WTC11 (cell line): ENCODE measurements at regions not wholly inside any gene's neighbourhood (a gene's known extent, or its start where the extent isn't known, plus 50 kb on each side); places are given as distances from the start of the nearest gene placed in this dataset.

Experiments
- ATAC-seq: fragments of 200-7000 bp; cut with Tn5 transposase; 2 replicates; pipeline ENCODE4 v1.10.0; 2021; ENCODE audit warnings: mild to moderate bottlenecking, moderate library complexity
- CTCF ChIA-PET: fragments of 300-600 bp; sonication (Branson Sonifier 250); formaldehyde crosslinking; loops from one replicate; lab custom pipeline; 2021; ENCODE audit warnings: antibody characterized with exemption; lab: Charles Lee
- POLR2A ChIA-PET: fragments of 350-600 bp; sonication (Branson Sonifier 250); formaldehyde crosslinking; loops from one replicate; lab custom pipeline; 2021; ENCODE audit warnings: antibody characterized with exemption; lab: Charles Lee
- DNase-seq: peaks from one replicate; pipeline ENCODE4 v3.0.0; 2021; ENCODE audit warnings: low spot score
- H3K27ac Mint-ChIP-seq: 2 replicates; pipeline ENCODE4 v1.8.0; 2021; ENCODE audit warnings: mixed read lengths
- H3K27me3 Mint-ChIP-seq: 2 replicates; pipeline ENCODE4 v1.8.0; 2021; ENCODE audit warnings: low read depth, mild to moderate bottlenecking, moderate library complexity, mixed read lengths
- H3K36me3 Mint-ChIP-seq: 2 replicates; pipeline ENCODE4 v1.8.0; 2021; ENCODE audit warnings: mixed read lengths
- H3K4me1 Mint-ChIP-seq: 2 replicates; pipeline ENCODE4 v1.8.0; 2022; ENCODE audit warnings: mixed read lengths
- H3K4me3 Mint-ChIP-seq: 2 replicates; pipeline ENCODE4 v1.8.0; 2021; ENCODE audit warnings: mild to moderate bottlenecking, moderate library complexity, mixed read lengths
- H3K9me3 Mint-ChIP-seq: 2 replicates; pipeline ENCODE4 v1.8.0; 2021; ENCODE audit warnings: mixed read lengths
- AR ChIP-seq: fragments of 250-450 bp; sonication (Bioruptor Pico); IDR thresholded peaks from 2 replicates; pipeline ENCODE4 v1.9.0; 2021; ENCODE audit warnings: mild to moderate bottlenecking
- CDX4 ChIP-seq: fragments of 250-450 bp; sonication (Bioruptor Pico); IDR thresholded peaks from 2 replicates; pipeline ENCODE4 v1.9.0; 2021; ENCODE audit warnings: moderate library complexity, mild to moderate bottlenecking, inconsistent platforms, borderline replicate concordance
- FOXP1 ChIP-seq: sonication (generic); formaldehyde crosslinking; IDR thresholded peaks from 2 replicates; pipeline ENCODE4 v1.8.0; 2022; ENCODE audit warnings: missing genetic modification reagents, mild to moderate bottlenecking, moderate library complexity, borderline replicate concordance
- FOXP4 ChIP-seq: sonication (generic); formaldehyde crosslinking; IDR thresholded peaks from 2 replicates; pipeline ENCODE4 v1.8.0; 2022; ENCODE audit warnings: mild to moderate bottlenecking, missing genetic modification reagents
- GABPB1 ChIP-seq: sonication (generic); formaldehyde crosslinking; IDR thresholded peaks from 2 replicates; pipeline ENCODE4 v1.8.1; 2023; ENCODE audit warnings: mild to moderate bottlenecking, missing genetic modification reagents
- HMGA2 ChIP-seq: fragments of 250-450 bp; sonication (Bioruptor Pico); IDR thresholded peaks from 2 replicates; pipeline ENCODE4 v1.4.0; 2021; ENCODE audit warnings: mild to moderate bottlenecking, moderate library complexity
- JAZF1 ChIP-seq: fragments of 250-450 bp; sonication (Bioruptor Pico); IDR thresholded peaks from 2 replicates; pipeline ENCODE4 v1.9.0; 2021; ENCODE audit warnings: moderate library complexity, mild to moderate bottlenecking, inconsistent platforms
- JUN ChIP-seq: sonication (generic); formaldehyde crosslinking; IDR thresholded peaks from 2 replicates; pipeline ENCODE4 v1.8.0; 2023; ENCODE audit warnings: mild to moderate bottlenecking, missing genetic modification reagents
- MYBL2 ChIP-seq: sonication (generic); formaldehyde crosslinking; IDR thresholded peaks from 2 replicates; pipeline ENCODE4 v1.8.1; 2023; ENCODE audit warnings: mild to moderate bottlenecking, moderate library complexity, missing genetic modification reagents
- RORB ChIP-seq: fragments of 250-450 bp; sonication (Bioruptor Pico); IDR thresholded peaks from 2 replicates; pipeline ENCODE4 v1.9.0; 2021; ENCODE audit warnings: mild to moderate bottlenecking
- SP1 ChIP-seq: sonication (generic); formaldehyde crosslinking; conservative IDR thresholded peaks from 2 replicates; pipeline ENCODE4 v1.8.1; 2022; ENCODE audit warnings: missing genetic modification reagents
- TP53 ChIP-seq: sonication (generic); formaldehyde crosslinking; IDR thresholded peaks from 2 replicates; pipeline ENCODE4 v1.8.1; 2023; ENCODE audit warnings: mild to moderate bottlenecking, missing genetic modification reagents
- ZNF121 ChIP-seq: sonication (generic); formaldehyde crosslinking; IDR thresholded peaks from 2 replicates; pipeline ENCODE4 v1.8.0; 2023; ENCODE audit warnings: missing genetic modification reagents
- ZNF263 ChIP-seq: sonication (generic); formaldehyde crosslinking; IDR thresholded peaks from 2 replicates; pipeline ENCODE4 v1.8.1; 2022; ENCODE audit warnings: low read depth, mild to moderate bottlenecking, moderate library complexity, missing genetic modification reagents
- ZNF423 ChIP-seq: fragments of 250-450 bp; sonication (Bioruptor Pico); IDR thresholded peaks from 2 replicates; pipeline ENCODE4 v2.1.2; 2022; ENCODE audit warnings: mild to moderate bottlenecking, moderate library complexity
- ZNF532 ChIP-seq: fragments of 250-450 bp; sonication (Bioruptor Pico); IDR thresholded peaks from 2 replicates; pipeline ENCODE4 v1.9.0; 2021; ENCODE audit warnings: mild to moderate bottlenecking, borderline replicate concordance
- ZNF671 ChIP-seq: fragments of 250-450 bp; sonication (Bioruptor Pico); IDR thresholded peaks from 2 replicates; pipeline ENCODE4 v1.8.0; 2021; ENCODE audit warnings: mild to moderate bottlenecking
- TF ChIP-seq, protein P1 (sequence below): sonication (generic); formaldehyde crosslinking; IDR thresholded peaks from 2 replicates; pipeline ENCODE4 v1.8.1; 2022; ENCODE audit warnings: low read depth, mild to moderate bottlenecking, moderate library complexity, missing genetic modification reagents, borderline replicate concordance
- TF ChIP-seq, protein P2 (sequence below): sonication (generic); formaldehyde crosslinking; IDR thresholded peaks from 2 replicates; pipeline ENCODE4 v1.8.0; 2023; ENCODE audit warnings: missing genetic modification reagents

DNA sequence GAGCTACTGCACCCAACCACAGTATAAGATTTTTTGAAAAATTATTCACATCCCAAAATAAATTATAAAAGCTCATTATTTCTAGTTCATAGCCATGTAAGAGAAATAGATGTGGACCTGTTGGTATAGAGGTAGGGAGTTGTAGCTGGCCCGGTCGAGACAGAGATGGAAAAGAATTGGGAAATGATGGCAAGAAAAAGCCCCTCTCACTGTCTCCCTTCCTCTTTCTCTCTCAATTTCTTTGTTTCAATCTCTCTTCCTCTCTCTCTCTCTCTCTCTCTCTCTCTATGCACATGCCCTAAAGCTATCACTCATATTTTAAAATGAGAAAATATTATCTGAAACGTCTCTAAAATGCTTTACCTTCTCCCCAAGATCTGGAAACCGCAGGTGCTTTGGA, 80.7 kb upstream of the CD83 start:
- no peak overlapping the region for H3K4me3 Mint-ChIP-seq
- peaks cover 16% of the 10 kb centered on the region for H3K9me3 Mint-ChIP-seq
- TF ChIP-seq MYBL2 (no peak), CDX4 (CRISPR knock-in tag) (no peak), FOXP4 (CRISPR knock-in tag) (no peak), ZNF532 (CRISPR knock-in tag) (no peak), AR (CRISPR knock-in tag) (no peak)
- TF ChIP-seq, protein P1, sequence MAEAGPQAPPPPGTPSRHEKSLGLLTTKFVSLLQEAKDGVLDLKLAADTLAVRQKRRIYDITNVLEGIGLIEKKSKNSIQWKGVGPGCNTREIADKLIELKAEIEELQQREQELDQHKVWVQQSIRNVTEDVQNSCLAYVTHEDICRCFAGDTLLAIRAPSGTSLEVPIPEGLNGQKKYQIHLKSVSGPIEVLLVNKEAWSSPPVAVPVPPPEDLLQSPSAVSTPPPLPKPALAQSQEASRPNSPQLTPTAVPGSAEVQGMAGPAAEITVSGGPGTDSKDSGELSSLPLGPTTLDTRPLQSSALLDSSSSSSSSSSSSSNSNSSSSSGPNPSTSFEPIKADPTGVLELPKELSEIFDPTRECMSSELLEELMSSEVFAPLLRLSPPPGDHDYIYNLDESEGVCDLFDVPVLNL, result no peak
- no peaks in the 10 kb centered on the region for H3K36me3 Mint-ChIP-seq
- ChIA-PET CTCF (interaction anchor here (0.5 to 3.0 kb wide), 3 partner anchors 9 to 128 kb away, joined by 3 to 28 read pairs (median 20); no protein-coding TSS in a partner anchor), POLR2A (no interaction called here)
- H3K4me1 Mint-ChIP-seq, result peaks cover 15% of the 10 kb centered on the region
- DNase-seq (no peak), ATAC-seq (no peak)
- peaks cover 7% of the 10 kb centered on the region for H3K27me3 Mint-ChIP-seq
- no peak overlapping the region for H3K27ac Mint-ChIP-seq

DNA sequence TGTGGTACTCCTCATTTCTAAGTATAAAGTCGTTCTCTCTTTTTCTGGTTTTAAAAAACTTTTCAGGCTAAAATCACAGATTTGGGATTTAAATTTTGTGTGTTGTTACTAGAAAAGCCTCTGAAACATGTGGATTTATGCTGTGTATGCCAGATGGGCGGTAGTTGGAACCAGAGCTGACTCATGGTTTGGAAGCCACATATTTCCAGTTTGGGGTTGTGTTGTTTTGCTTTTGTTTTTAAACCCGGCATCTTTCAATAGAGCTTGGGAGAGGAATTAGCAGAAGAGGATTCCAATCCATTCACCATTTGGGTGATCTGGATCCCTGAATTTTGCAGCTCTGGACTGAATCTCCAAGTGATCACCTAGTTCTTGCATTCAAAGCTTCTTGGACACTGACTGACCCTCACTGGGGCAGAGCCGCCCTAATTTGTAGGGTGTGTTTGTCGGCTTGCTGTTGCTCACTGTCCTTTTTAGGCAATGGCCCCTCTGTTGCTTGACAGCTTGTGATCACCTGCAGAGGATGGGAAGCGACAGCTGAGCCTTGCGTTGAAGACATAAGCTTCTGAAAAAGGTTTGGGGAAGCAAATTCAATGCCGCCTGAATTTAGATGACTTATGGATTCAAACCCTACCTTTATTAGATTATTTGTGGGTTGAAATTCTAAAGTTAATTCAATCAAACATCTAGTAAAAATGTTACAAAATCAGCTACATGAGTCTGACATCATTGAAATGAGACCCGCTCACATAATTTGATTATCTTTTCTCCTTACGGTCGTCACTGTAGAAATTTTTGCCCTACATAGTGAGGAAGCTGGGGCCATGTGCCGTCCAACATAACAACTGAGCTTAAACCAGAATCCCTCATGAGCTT, 79.9 kb upstream of the CD83 start:
- no peak for ATAC-seq
- no peak for TF ChIP-seq FOXP1 (CRISPR knock-in tag)
- no peak for TF ChIP-seq ZNF671 (CRISPR knock-in tag)
- TF ChIP-seq ZNF263, result no peak
- no peak for TF ChIP-seq JUN (CRISPR knock-in tag)
- no peak for TF ChIP-seq RORB (CRISPR knock-in tag)
- no peak for TF ChIP-seq MYBL2
- TF ChIP-seq TP53, result no peak
- TF ChIP-seq ZNF121, result no peak
- TF ChIP-seq, protein P2, sequence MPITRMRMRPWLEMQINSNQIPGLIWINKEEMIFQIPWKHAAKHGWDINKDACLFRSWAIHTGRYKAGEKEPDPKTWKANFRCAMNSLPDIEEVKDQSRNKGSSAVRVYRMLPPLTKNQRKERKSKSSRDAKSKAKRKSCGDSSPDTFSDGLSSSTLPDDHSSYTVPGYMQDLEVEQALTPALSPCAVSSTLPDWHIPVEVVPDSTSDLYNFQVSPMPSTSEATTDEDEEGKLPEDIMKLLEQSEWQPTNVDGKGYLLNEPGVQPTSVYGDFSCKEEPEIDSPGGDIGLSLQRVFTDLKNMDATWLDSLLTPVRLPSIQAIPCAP (CRISPR knock-in tag), result no peak
- no peak for TF ChIP-seq SP1
- no peak for TF ChIP-seq AR (CRISPR knock-in tag)
- no peak for TF ChIP-seq HMGA2 (CRISPR knock-in tag)
- TF ChIP-seq ZNF423 (CRISPR knock-in tag), result no peak
- no peak for TF ChIP-seq JAZF1 (CRISPR knock-in tag)
- TF ChIP-seq GABPB1 (CRISPR knock-in tag), result no peak

More for the DNA sequence above, 79.9 kb upstream of the CD83 start:
- Mint-ChIP-seq H3K27me3 (peaks cover 7% of the 10 kb centered on the region), H3K36me3 (no peaks in the 10 kb centered on the region), H3K27ac (no peak overlapping the region), H3K4me3 (no peak overlapping the region), H3K9me3 (peaks cover 12% of the 10 kb centered on the region), H3K4me1 (peaks cover 15% of the 10 kb centered on the region)
- ChIA-PET CTCF (interaction anchor here (0.6 to 3.0 kb wide), 3 partner anchors 9 to 133 kb away, joined by 3 to 28 read pairs (median 20); no protein-coding TSS in a partner anchor), POLR2A (no interaction called here)
- DNase-seq, result no peak
